H1 (cell line): ENCODE measurements at regions not wholly inside any gene's neighbourhood (a gene's known extent, or its start where the extent isn't known, plus 50 kb on each side); places are given as distances from the start of the nearest gene placed in this dataset.

Experiments
- CREB1 ChIP-seq: IDR thresholded peaks from 2 replicates; pipeline ENCODE4 v1.6.1; 2012; ENCODE audit warnings: inconsistent platforms
- JUND ChIP-seq: IDR thresholded peaks from 2 replicates; pipeline ENCODE4 v1.6.1; 2011; ENCODE audit warnings: mild to moderate bottlenecking, improper control_type of control experiment, low read length
- MAFK ChIP-seq: IDR thresholded peaks from 2 replicates; pipeline ENCODE4 v1.6.1; 2012; ENCODE audit warnings: low read depth, mild to moderate bottlenecking, improper control_type of control experiment, low read length
- NANOG ChIP-seq: IDR thresholded peaks from 2 replicates; pipeline ENCODE4 v1.6.1; 2011; ENCODE audit warnings: low read length, low read depth, mild to moderate bottlenecking, inconsistent platforms; ENCODE audit not compliant: insufficient read depth, poor library complexity, severe bottlenecking
- PHF8 ChIP-seq: fragments of 200-600 bp; sonication (generic); conservative IDR thresholded peaks from 2 replicates; pipeline ENCODE4 v1.7.1; 2012; ENCODE audit warnings: low read depth, mild to moderate bottlenecking, inconsistent platforms, low read length, moderate library complexity
- POLR2A ChIP-seq, 2 experiments: IDR thresholded peaks; 1 replicate in 1 of 2; 2 replicates in 1 of 2; pipeline ENCODE4 v1.6.1; 2011; ENCODE audit warnings: low read depth in 2 of 2, low read length in 2 of 2, mild to moderate bottlenecking in 2 of 2; ENCODE audit errors: control extremely low read depth in 1 of 2
- RBBP5 ChIP-seq: IDR thresholded peaks from 2 replicates; pipeline ENCODE4 v1.7.1; 2012; ENCODE audit warnings: low read depth, mild to moderate bottlenecking, inconsistent platforms, low read length, moderate library complexity, borderline replicate concordance
- SP1 ChIP-seq: IDR thresholded peaks from 2 replicates; pipeline ENCODE4 v1.6.1; 2011; ENCODE audit warnings: low read depth, low read length
- SUZ12 ChIP-seq: fragments of 200-600 bp; sonication (generic); IDR thresholded peaks from 2 replicates; pipeline ENCODE4 v1.6.1; 2012; ENCODE audit warnings: mild to moderate bottlenecking, inconsistent platforms, low read length, moderate library complexity, mixed read lengths
- TCF12 ChIP-seq: IDR thresholded peaks from 2 replicates; pipeline ENCODE4 v1.6.1; 2011; ENCODE audit warnings: low read depth, mild to moderate bottlenecking, low read length
- TEAD4 ChIP-seq: IDR thresholded peaks from 2 replicates; pipeline ENCODE4 v1.6.1; 2012; ENCODE audit warnings: low read depth, low read length, inconsistent platforms, mixed read lengths
- YY1 ChIP-seq: IDR thresholded peaks from 2 replicates; pipeline ENCODE4 v1.6.1; 2011; ENCODE audit warnings: low read depth, mild to moderate bottlenecking, low read length
- TF ChIP-seq, protein P1 (sequence below), 3 experiments: IDR thresholded peaks; 1 replicate in 2 of 3; 2 replicates in 1 of 3; pipeline versions ENCODE4 v1.5.1 to v1.6.1; 2011; ENCODE audit warnings: low read length in 3 of 3, mild to moderate bottlenecking in 3 of 3, inconsistent platforms in 2 of 3, low read depth in 1 of 3, moderate library complexity in 1 of 3; ENCODE audit not compliant: insufficient read depth in 1 of 3; ENCODE audit errors: control extremely low read depth in 1 of 3

GRCh38 chr19:28014615-28015405 lies 1198.1 kb downstream of the UQCRFS1 start:
- TF ChIP-seq, protein P1, sequence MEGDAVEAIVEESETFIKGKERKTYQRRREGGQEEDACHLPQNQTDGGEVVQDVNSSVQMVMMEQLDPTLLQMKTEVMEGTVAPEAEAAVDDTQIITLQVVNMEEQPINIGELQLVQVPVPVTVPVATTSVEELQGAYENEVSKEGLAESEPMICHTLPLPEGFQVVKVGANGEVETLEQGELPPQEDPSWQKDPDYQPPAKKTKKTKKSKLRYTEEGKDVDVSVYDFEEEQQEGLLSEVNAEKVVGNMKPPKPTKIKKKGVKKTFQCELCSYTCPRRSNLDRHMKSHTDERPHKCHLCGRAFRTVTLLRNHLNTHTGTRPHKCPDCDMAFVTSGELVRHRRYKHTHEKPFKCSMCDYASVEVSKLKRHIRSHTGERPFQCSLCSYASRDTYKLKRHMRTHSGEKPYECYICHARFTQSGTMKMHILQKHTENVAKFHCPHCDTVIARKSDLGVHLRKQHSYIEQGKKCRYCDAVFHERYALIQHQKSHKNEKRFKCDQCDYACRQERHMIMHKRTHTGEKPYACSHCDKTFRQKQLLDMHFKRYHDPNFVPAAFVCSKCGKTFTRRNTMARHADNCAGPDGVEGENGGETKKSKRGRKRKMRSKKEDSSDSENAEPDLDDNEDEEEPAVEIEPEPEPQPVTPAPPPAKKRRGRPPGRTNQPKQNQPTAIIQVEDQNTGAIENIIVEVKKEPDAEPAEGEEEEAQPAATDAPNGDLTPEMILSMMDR (IDR thresholded peaks at IDR 0.05; ENCODE audit: control extremely low read depth in 1 of 3, insufficient read depth in 1 of 3, low read depth in 1 of 3, low read length in 3 of 3) = no peak
- TF ChIP-seq POLR2A (IDR thresholded peaks at IDR 0.05; ENCODE audit: control extremely low read depth in 1 of 2, low read depth in 2 of 2, low read length in 2 of 2) (no peak), MAFK (no peak), SP1 (no peak), TCF12 (no peak), TEAD4 (no peak), SUZ12 (no peak), NANOG (no peak), YY1 (no peak), CREB1 (no peak), PHF8 (no peak), JUND (no peak), RBBP5 (no peak)
